SK-N-SH (cell line): ENCODE measurements at regions not wholly inside any gene's neighbourhood (a gene's known extent, or its start where the extent isn't known, plus 50 kb on each side); places are given as distances from the start of the nearest gene placed in this dataset.

Source experiments
- CTCF ChIA-PET: fragments of 300-600, 350-600 bp; formaldehyde crosslinking; extraction: SDS; loops from one replicate; lab custom pipeline; 2021; lab: Yijun Ruan, JAX
- POLR2A ChIA-PET: fragments of 350-600 bp; sonication (Branson Sonifier 250); formaldehyde crosslinking; extraction: SDS; loops from one replicate; lab custom pipeline; 2020; ENCODE audit warnings: antibody characterized with exemption, inconsistent platforms; lab: Yijun Ruan, JAX
- DNase-seq: peaks from one replicate; pipeline ENCODE4 v3.0.0; 2012
- H2AFZ ChIP-seq: fragments of 200-600 bp; sonication (generic); 2 replicates; pipeline ENCODE4 v1.8.1; 2016; ENCODE audit warnings: antibody characterized with exemption, mild to moderate bottlenecking, low read depth
- H3F3A ChIP-seq: fragments of 200-600 bp; sonication (generic); replicated peaks from 2 replicates; pipeline ENCODE3; 2016; ENCODE audit warnings: antibody characterized with exemption, mild to moderate bottlenecking; ENCODE audit not compliant: insufficient read depth
- H3K27ac ChIP-seq, 2 experiments: fragments of 200-500 bp in 1 of 2; fragments of 200-600 bp in 1 of 2; sonication (Bioruptor generic) in 1 of 2; sonication (generic), shearing (Covaris generic) in 1 of 2; 2 replicates each; pipeline versions ENCODE4 v1.5.1 to v1.6.1; 2014 to 2016; ENCODE audit warnings: low read depth in 2 of 2, inconsistent platforms in 1 of 2, low read length in 1 of 2, mild to moderate bottlenecking in 1 of 2, mixed read lengths in 1 of 2
- H3K27me3 ChIP-seq: fragments of 200-600 bp; sonication (generic), shearing (Covaris generic); 2 replicates; pipeline ENCODE4 v1.6.1; 2016; ENCODE audit warnings: mixed run types; ENCODE audit not compliant: insufficient read depth
- H3K36me3 ChIP-seq, 2 experiments: fragments of 200-500 bp in 1 of 2; fragments of 200-600 bp in 1 of 2; sonication (Bioruptor generic) in 1 of 2; sonication (generic) in 1 of 2; replicated peaks in 1 of 2; 2 replicates each; pipeline versions ENCODE3 to v1.5.1; 2014 to 2016; ENCODE audit warnings: low read length in 1 of 2, mild to moderate bottlenecking in 1 of 2; ENCODE audit not compliant: insufficient read depth in 2 of 2, control insufficient read depth in 1 of 2
- H3K4me1 ChIP-seq, 2 experiments: fragments of 200-500 bp in 1 of 2; fragments of 200-600 bp in 1 of 2; sonication (Bioruptor generic) in 1 of 2; sonication (generic), shearing (Covaris generic) in 1 of 2; 2 replicates each; pipeline versions ENCODE4 v1.5.1 to v1.6.1; 2014 to 2016; ENCODE audit warnings: low read depth in 1 of 2, low read length in 1 of 2, mixed run types in 1 of 2; ENCODE audit not compliant: insufficient read depth in 2 of 2, control insufficient read depth in 1 of 2
- H3K4me2 ChIP-seq: fragments of 200-600 bp; sonication (generic), shearing (Covaris generic); 2 replicates; pipeline ENCODE4 v1.6.1; 2017; ENCODE audit warnings: mixed run types
- H3K4me3 ChIP-seq, 2 experiments: fragments of 200-500 bp in 1 of 2; fragments of 200-600 bp in 1 of 2; sonication (Bioruptor generic) in 1 of 2; sonication (generic), shearing (Covaris generic) in 1 of 2; 2 replicates each; pipeline versions ENCODE4 v1.5.1 to v1.8.1; 2014 to 2016; ENCODE audit warnings: low read depth in 2 of 2, inconsistent platforms in 1 of 2, low read length in 1 of 2, mild to moderate bottlenecking in 1 of 2, mixed read lengths in 1 of 2, moderate library complexity in 1 of 2
- H3K79me2 ChIP-seq: fragments of 200-600 bp; sonication (generic); 2 replicates; pipeline ENCODE4 v1.8.1; 2017; ENCODE audit warnings: mild to moderate bottlenecking; ENCODE audit not compliant: insufficient read depth
- H3K9ac ChIP-seq: fragments of 200-600 bp; sonication (generic); 2 replicates; pipeline ENCODE4 v1.6.1; 2017; ENCODE audit warnings: mixed run types
- H3K9me2 ChIP-seq: fragments of 200-600 bp; sonication (generic); 2 replicates; pipeline ENCODE4 v1.6.1; 2017; ENCODE audit warnings: mixed run types
- H3K9me3 ChIP-seq: fragments of 200-600 bp; sonication (generic); 2 replicates; pipeline ENCODE4 v1.6.1; 2017; ENCODE audit warnings: mixed run types, mild to moderate bottlenecking, moderate library complexity
- H4K20me1 ChIP-seq: fragments of 200-600 bp; sonication (generic); 2 replicates; pipeline ENCODE4 v1.6.1; 2017; ENCODE audit warnings: mild to moderate bottlenecking, mixed run types; ENCODE audit not compliant: insufficient read depth
- ELF1 ChIP-seq: IDR thresholded peaks from 2 replicates; pipeline ENCODE4 v1.4.0; 2012
- EZH2phosphoT487 ChIP-seq: fragments of 200-600 bp; sonication (generic); IDR thresholded peaks from 2 replicates; pipeline ENCODE4 v1.6.1; 2017; ENCODE audit warnings: low read depth, mixed run types, mild to moderate bottlenecking, antibody characterized with exemption, moderate library complexity, borderline replicate concordance
- FOXM1 ChIP-seq: IDR thresholded peaks from 2 replicates; pipeline ENCODE4 v1.4.0; 2012; ENCODE audit warnings: low read depth, mild to moderate bottlenecking
- GABPA ChIP-seq: IDR thresholded peaks from 2 replicates; pipeline ENCODE4 v1.4.0; 2012; ENCODE audit warnings: low read depth, mild to moderate bottlenecking
- MAX ChIP-seq: IDR thresholded peaks from 2 replicates; pipeline ENCODE4 v1.4.0; 2012; ENCODE audit warnings: low read depth
- MEF2A ChIP-seq: IDR thresholded peaks from 2 replicates; pipeline ENCODE4 v1.4.0; 2012; ENCODE audit warnings: low read depth, borderline replicate concordance
- MXI1 ChIP-seq: IDR thresholded peaks from 2 replicates; pipeline ENCODE4 v1.6.1; 2012; ENCODE audit warnings: mild to moderate bottlenecking, low read depth, low read length, improper control_type of control experiment
- NFIC ChIP-seq: IDR thresholded peaks from 2 replicates; pipeline ENCODE4 v1.4.0; 2012; ENCODE audit warnings: borderline replicate concordance
- NRF1 ChIP-seq: IDR thresholded peaks from 2 replicates; pipeline ENCODE4 v1.6.1; 2012; ENCODE audit warnings: low read depth, mild to moderate bottlenecking, low read length
- RXRA ChIP-seq: IDR thresholded peaks from 2 replicates; pipeline ENCODE4 v1.4.0; 2012; ENCODE audit warnings: low read depth, mild to moderate bottlenecking, borderline replicate concordance
- SIN3A ChIP-seq: IDR thresholded peaks from 2 replicates; pipeline ENCODE4 v1.6.1; 2012; ENCODE audit warnings: low read depth, mild to moderate bottlenecking, low read length, moderate library complexity, borderline replicate concordance
- SMC3 ChIP-seq: IDR thresholded peaks from 2 replicates; pipeline ENCODE4 v1.6.1; 2012; ENCODE audit warnings: low read depth, low read length, improper control_type of control experiment
- TAF1 ChIP-seq: IDR thresholded peaks from 2 replicates; pipeline ENCODE4 v1.6.1; 2012; ENCODE audit warnings: low read depth, mild to moderate bottlenecking, low read length, moderate library complexity, borderline replicate concordance
- TEAD4 ChIP-seq: IDR thresholded peaks from 2 replicates; pipeline ENCODE4 v1.4.0; 2012; ENCODE audit warnings: mild to moderate bottlenecking, borderline replicate concordance; ENCODE audit not compliant: insufficient read depth
- USF2 ChIP-seq: fragments of 150-350 bp; IDR thresholded peaks from 2 replicates; pipeline ENCODE4 v1.6.1; 2017; ENCODE audit warnings: antibody characterized with exemption, low read length, low read depth, borderline replicate concordance
- YY1 ChIP-seq: IDR thresholded peaks from 2 replicates; pipeline ENCODE4 v1.4.0; 2012; ENCODE audit warnings: low read depth, mild to moderate bottlenecking
- ZBTB33 ChIP-seq: IDR thresholded peaks from 2 replicates; pipeline ENCODE4 v1.4.0; 2012; ENCODE audit warnings: low read depth, borderline replicate concordance
- WGBS: methylation state at CpG from one replicate; pipeline ENCODE4 v1.1.6; 2017; ENCODE audit warnings: low lambda C conversion rate; 5-methylcytosine and 5-hydroxymethylcytosine counted together
- TF ChIP-seq, protein P1 (sequence below): IDR thresholded peaks from 2 replicates; pipeline ENCODE4 v1.4.0; 2012; ENCODE audit warnings: low read depth, borderline replicate concordance
- TF ChIP-seq, protein P2 (sequence below): IDR thresholded peaks from 2 replicates; pipeline ENCODE4; 2012
- TF ChIP-seq, protein P3 (sequence below): fragments of 150-350 bp; IDR thresholded peaks from 2 replicates; pipeline ENCODE4 v1.6.1; 2016; ENCODE audit warnings: mild to moderate bottlenecking, low read depth, low read length

DNA sequence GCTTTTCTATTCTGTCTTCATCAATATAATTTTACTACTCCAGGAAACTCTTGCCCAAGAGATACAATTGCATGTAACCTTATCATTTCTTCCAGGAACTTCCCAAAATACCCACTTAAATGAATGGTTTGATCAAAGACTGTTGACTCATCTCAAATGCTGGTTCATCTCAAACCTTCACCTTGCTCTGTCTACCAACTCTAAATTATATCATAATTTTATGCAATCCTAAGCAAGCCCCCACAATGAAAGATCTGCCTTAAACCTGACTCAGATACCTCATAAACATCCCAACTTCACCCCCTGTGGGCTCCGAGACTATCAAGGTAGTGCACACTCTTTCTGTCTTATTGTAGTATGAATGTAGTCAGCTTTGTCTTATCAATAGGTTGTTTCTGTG lies 65.5 kb upstream of the GCM1 start:
- no peaks in the 10 kb centered on the region for H3K4me1 ChIP-seq
- no peaks in the 10 kb centered on the region for H3K79me2 ChIP-seq
- no peak overlapping the region for H2AFZ ChIP-seq
- H3K4me3 ChIP-seq: no peak overlapping the region
- H3K9me2 ChIP-seq: no peaks in the 10 kb centered on the region
- H3K9ac ChIP-seq: no peak overlapping the region
- no peak overlapping the region for H3K4me2 ChIP-seq
- TF ChIP-seq EZH2phosphoT487 (no peak), NRF1 (no peak), ELF1 (no peak), MEF2A (no peak), GABPA (no peak), NFIC (no peak), FOXM1 (no peak), SMC3 (no peak), ZBTB33 (no peak), SIN3A (no peak), MXI1 (no peak)
- TF ChIP-seq, protein P1, sequence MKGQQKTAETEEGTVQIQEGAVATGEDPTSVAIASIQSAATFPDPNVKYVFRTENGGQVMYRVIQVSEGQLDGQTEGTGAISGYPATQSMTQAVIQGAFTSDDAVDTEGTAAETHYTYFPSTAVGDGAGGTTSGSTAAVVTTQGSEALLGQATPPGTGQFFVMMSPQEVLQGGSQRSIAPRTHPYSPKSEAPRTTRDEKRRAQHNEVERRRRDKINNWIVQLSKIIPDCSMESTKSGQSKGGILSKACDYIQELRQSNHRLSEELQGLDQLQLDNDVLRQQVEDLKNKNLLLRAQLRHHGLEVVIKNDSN: no peak
- TF ChIP-seq, protein P2, sequence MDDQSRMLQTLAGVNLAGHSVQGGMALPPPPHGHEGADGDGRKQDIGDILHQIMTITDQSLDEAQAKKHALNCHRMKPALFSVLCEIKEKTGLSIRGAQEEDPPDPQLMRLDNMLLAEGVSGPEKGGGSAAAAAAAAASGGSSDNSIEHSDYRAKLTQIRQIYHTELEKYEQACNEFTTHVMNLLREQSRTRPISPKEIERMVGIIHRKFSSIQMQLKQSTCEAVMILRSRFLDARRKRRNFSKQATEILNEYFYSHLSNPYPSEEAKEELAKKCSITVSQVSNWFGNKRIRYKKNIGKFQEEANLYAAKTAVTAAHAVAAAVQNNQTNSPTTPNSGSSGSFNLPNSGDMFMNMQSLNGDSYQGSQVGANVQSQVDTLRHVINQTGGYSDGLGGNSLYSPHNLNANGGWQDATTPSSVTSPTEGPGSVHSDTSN: no peak
- TF ChIP-seq, protein P3, sequence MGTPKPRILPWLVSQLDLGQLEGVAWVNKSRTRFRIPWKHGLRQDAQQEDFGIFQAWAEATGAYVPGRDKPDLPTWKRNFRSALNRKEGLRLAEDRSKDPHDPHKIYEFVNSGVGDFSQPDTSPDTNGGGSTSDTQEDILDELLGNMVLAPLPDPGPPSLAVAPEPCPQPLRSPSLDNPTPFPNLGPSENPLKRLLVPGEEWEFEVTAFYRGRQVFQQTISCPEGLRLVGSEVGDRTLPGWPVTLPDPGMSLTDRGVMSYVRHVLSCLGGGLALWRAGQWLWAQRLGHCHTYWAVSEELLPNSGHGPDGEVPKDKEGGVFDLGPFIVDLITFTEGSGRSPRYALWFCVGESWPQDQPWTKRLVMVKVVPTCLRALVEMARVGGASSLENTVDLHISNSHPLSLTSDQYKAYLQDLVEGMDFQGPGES: no peak
- TF ChIP-seq, all 33 proteins: peak for 0
- H3K9me3 ChIP-seq: no peaks in the 10 kb centered on the region
- no peak for DNase-seq
- no peaks in the 10 kb centered on the region for H4K20me1 ChIP-seq
- no peaks in the 10 kb centered on the region for H3F3A ChIP-seq
- POLR2A ChIA-PET: no interaction called here
- no peaks in the 10 kb centered on the region for H3K27me3 ChIP-seq
- no peak overlapping the region for H3K27ac ChIP-seq
- 46% methylated on average over 1 of the region's 1 CpG for WGBS
- CTCF ChIA-PET: no interaction called here
- no peaks in the 10 kb centered on the region for H3K36me3 ChIP-seq

GRCh38 chr6:53210811-53211210 lies 62.2 kb upstream of the GCM1 start:
- no peaks in the 10 kb centered on the region for H3K4me1 ChIP-seq
- ChIA-PET POLR2A (no interaction called here), CTCF (no interaction called here)
- H3K9me2 ChIP-seq: no peaks in the 10 kb centered on the region
- no peak overlapping the region for H3K9ac ChIP-seq
- no peak overlapping the region for H2AFZ ChIP-seq
- 38% methylated on average over 4 of the region's 4 CpGs for WGBS
- H3K79me2 ChIP-seq: no peaks in the 10 kb centered on the region
- no peaks in the 10 kb centered on the region for H3K9me3 ChIP-seq
- no peaks in the 10 kb centered on the region for H3F3A ChIP-seq
- no peaks in the 10 kb centered on the region for H4K20me1 ChIP-seq
- no peak overlapping the region for H3K4me2 ChIP-seq
- H3K4me3 ChIP-seq: no peak overlapping the region
- H3K27me3 ChIP-seq: no peaks in the 10 kb centered on the region
- no peaks in the 10 kb centered on the region for H3K36me3 ChIP-seq
- H3K27ac ChIP-seq: no peak overlapping the region
- DNase-seq: no peak
- TF ChIP-seq, protein P1: no peak
- TF ChIP-seq SMC3: no peak
- TF ChIP-seq MAX: no peak
- TF ChIP-seq TAF1: no peak
- TF ChIP-seq ELF1: no peak
- TF ChIP-seq NRF1: no peak
- TF ChIP-seq, protein P2: no peak
- TF ChIP-seq GABPA: no peak
- TF ChIP-seq USF2: no peak
- TF ChIP-seq RXRA: no peak
- TF ChIP-seq YY1: no peak
- no peak for TF ChIP-seq TEAD4
